NT2/D1 (cell line): ENCODE measurements at regions not wholly inside any gene's neighbourhood (a gene's known extent, or its start where the extent isn't known, plus 50 kb on each side); places are given as distances from the start of the nearest gene placed in this dataset.

Source experiments
- DNase-seq: peaks from one replicate; pipeline ENCODE4 v3.0.0-alpha.2; 2011; ENCODE audit warnings: low read depth, low spot score
- H3K27me3 ChIP-seq: 2 replicates; pipeline ENCODE4 v1.6.0; 2011; ENCODE audit warnings: mild to moderate bottlenecking; ENCODE audit not compliant: insufficient read length, insufficient read depth
- H3K36me3 ChIP-seq: 2 replicates; pipeline ENCODE4 v1.6.1; 2011; ENCODE audit warnings: mild to moderate bottlenecking, low read length, mixed read lengths; ENCODE audit not compliant: insufficient read depth, insufficient read length
- H3K4me1 ChIP-seq: 2 replicates; pipeline ENCODE4 v1.5.1; 2011; ENCODE audit not compliant: insufficient read depth, insufficient read length
- H3K4me3 ChIP-seq: 2 replicates; pipeline ENCODE4 v1.5.1; 2011; ENCODE audit warnings: low read depth; ENCODE audit not compliant: insufficient read length
- H3K9ac ChIP-seq: 2 replicates; pipeline ENCODE4 v1.6.0; 2011; ENCODE audit warnings: low read depth; ENCODE audit not compliant: insufficient read length
- H3K9me3 ChIP-seq: 2 replicates; pipeline ENCODE4 v1.5.1; 2011; ENCODE audit warnings: mild to moderate bottlenecking, low read length; ENCODE audit not compliant: insufficient read depth
- SUZ12 ChIP-seq: IDR thresholded peaks from 2 replicates; pipeline ENCODE4 v1.6.1; 2011; ENCODE audit not compliant: insufficient read length, insufficient read depth; ENCODE audit errors: extremely low read depth
- YY1 ChIP-seq: IDR thresholded peaks from 2 replicates; pipeline ENCODE4 v1.6.1; 2011; ENCODE audit not compliant: insufficient read length, insufficient read depth
- ZNF274 ChIP-seq: IDR thresholded peaks from 2 replicates; pipeline ENCODE4 v1.6.1; 2011; ENCODE audit warnings: mild to moderate bottlenecking, low read depth, low read length

DNA sequence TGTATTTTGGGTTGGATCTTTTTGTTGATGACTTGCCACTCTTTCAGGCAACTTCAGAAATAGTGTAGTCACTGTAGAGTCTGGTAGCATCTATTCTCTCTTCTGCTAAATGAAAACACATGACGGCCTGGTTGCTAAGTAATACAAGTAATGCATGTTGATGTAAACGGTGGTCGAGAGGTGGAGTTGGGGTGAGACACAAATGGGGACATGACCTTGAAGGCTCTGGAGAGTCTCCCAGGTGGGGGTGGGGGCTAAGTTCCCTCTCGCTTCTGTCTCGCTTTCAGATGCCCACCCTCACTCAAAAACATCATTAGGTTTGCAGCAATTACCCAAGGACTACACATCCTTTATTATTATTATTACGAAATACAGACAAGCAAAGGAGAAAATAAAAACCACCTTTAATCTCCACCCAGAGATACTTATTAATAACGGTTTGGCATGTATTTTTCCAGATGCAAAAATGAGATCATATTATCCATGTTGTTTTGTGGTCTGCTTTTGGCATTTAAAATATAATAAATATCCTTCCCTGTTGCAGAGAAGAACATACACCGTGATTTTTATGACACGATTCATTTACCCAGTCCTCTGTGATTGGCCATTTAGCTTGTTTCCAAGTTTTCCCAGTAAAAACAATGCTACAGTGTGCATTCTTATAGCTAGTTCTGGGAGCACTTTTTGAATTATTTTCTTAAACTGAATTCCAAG is 138.1 kb downstream of the MIS18A start:
- H3K9ac ChIP-seq = no peak overlapping the region
- H3K27me3 ChIP-seq = no peaks in the 10 kb centered on the region
- H3K9me3 ChIP-seq = peaks cover 12% of the 10 kb centered on the region; the same call in 1 of the 2 replicates
- DNase-seq = no peak
- peaks cover 3% of the 10 kb centered on the region for H3K4me1 ChIP-seq
- H3K4me3 ChIP-seq = no peak overlapping the region
- no peaks in the 10 kb centered on the region for H3K36me3 ChIP-seq
- TF ChIP-seq ZNF274 (no peak), SUZ12 (no peak), YY1 (no peak)

DNA sequence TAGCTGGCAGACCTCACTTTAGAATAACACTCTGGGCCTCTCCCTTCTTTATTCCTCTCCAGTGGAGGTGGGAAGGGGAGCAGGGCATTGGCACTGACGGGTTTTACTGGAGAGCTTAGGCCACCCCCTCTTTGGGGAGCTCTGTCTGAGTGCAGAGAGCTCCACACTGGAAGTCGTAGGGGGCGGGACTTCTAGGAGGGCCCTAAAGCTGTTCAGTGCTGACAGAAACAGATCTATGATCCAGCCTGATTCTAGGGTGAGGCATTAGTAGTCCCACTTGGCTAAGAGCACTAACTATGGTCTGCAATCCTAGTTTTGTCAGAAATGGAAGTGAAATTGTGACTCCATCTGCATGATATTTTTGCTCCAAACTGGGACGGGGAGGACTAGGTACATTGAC is 138.7 kb downstream of the MIS18A start:
- Histone ChIP-seq H3K9me3 (peaks cover 12% of the 10 kb centered on the region; the same call in 1 of the 2 replicates), H3K9ac (no peak overlapping the region), H3K27me3 (no peaks in the 10 kb centered on the region), H3K36me3 (no peaks in the 10 kb centered on the region), H3K4me3 (no peak overlapping the region), H3K4me1 (peaks cover 3% of the 10 kb centered on the region)
- no peak for TF ChIP-seq YY1
- TF ChIP-seq SUZ12 = no peak
- TF ChIP-seq ZNF274 = no peak
- DNase-seq = no peak

DNA sequence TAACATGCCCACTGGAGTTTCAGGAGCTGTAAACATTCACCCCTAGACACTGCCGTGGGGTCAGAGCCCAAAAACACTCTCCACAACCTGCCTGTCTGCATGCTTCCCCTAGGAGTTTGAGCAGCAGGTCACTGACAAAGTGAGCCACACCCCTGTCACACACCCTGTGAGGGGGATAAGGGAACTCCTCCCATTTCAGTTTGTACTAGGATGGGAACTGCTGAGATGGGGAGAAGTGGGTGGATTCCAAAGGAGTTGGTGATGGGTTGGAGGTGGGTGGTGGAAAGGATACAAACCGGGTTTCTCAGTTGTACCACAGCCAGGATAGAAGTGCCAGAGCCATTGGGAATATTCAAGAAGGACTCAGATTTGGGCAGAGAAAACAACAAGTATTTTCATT is 140.2 kb downstream of the MIS18A start:
- TF ChIP-seq YY1 (no peak), SUZ12 (no peak), ZNF274 (no peak)
- peaks cover 12% of the 10 kb centered on the region; the same call in 1 of the 2 replicates for H3K9me3 ChIP-seq
- no peak overlapping the region for H3K4me3 ChIP-seq
- no peaks in the 10 kb centered on the region for H3K27me3 ChIP-seq
- H3K4me1 ChIP-seq = peaks cover 6% of the 10 kb centered on the region
- no peak for DNase-seq
- H3K36me3 ChIP-seq = no peaks in the 10 kb centered on the region
- H3K9ac ChIP-seq = no peak overlapping the region

GRCh38 chr21:32137931-32138330 is 140.9 kb downstream of the MIS18A start:
- H3K27me3 ChIP-seq = no peaks in the 10 kb centered on the region
- no peak for DNase-seq
- TF ChIP-seq ZNF274 = no peak
- TF ChIP-seq YY1 = no peak
- no peak for TF ChIP-seq SUZ12
- H3K4me3 ChIP-seq = no peak overlapping the region
- peaks cover 6% of the 10 kb centered on the region for H3K4me1 ChIP-seq
- H3K9me3 ChIP-seq = peaks cover 12% of the 10 kb centered on the region; the same call in 1 of the 2 replicates
- no peak overlapping the region for H3K9ac ChIP-seq
- H3K36me3 ChIP-seq = no peaks in the 10 kb centered on the region

GRCh38 chr21:32137266-32137665 is 141.6 kb downstream of the MIS18A start:
- H3K4me3 ChIP-seq = no peak overlapping the region
- TF ChIP-seq YY1 (no peak), SUZ12 (no peak), ZNF274 (no peak)
- no peaks in the 10 kb centered on the region for H3K27me3 ChIP-seq
- peaks cover 12% of the 10 kb centered on the region; the same call in 1 of the 2 replicates for H3K9me3 ChIP-seq
- peaks cover 6% of the 10 kb centered on the region for H3K4me1 ChIP-seq
- H3K36me3 ChIP-seq = no peaks in the 10 kb centered on the region
- no peak for DNase-seq
- no peak overlapping the region for H3K9ac ChIP-seq

- Histone ChIP-seq H3K27me3 (no peaks in the 10 kb centered on the region), H3K4me3 (no peak overlapping the region), H3K36me3 (no peaks in the 10 kb centered on the region), H3K4me1 (peaks cover 6% of the 10 kb centered on the region), H3K9me3 (peaks cover 12% of the 10 kb centered on the region; the same call in 1 of the 2 replicates), H3K9ac (no peak overlapping the region)
- TF ChIP-seq ZNF274 (no peak), SUZ12 (no peak), YY1 (no peak)
- DNase-seq = no peak
Measured at GRCh38 chr21:32136546-32136945, 142.3 kb downstream of the MIS18A start.

DNA sequence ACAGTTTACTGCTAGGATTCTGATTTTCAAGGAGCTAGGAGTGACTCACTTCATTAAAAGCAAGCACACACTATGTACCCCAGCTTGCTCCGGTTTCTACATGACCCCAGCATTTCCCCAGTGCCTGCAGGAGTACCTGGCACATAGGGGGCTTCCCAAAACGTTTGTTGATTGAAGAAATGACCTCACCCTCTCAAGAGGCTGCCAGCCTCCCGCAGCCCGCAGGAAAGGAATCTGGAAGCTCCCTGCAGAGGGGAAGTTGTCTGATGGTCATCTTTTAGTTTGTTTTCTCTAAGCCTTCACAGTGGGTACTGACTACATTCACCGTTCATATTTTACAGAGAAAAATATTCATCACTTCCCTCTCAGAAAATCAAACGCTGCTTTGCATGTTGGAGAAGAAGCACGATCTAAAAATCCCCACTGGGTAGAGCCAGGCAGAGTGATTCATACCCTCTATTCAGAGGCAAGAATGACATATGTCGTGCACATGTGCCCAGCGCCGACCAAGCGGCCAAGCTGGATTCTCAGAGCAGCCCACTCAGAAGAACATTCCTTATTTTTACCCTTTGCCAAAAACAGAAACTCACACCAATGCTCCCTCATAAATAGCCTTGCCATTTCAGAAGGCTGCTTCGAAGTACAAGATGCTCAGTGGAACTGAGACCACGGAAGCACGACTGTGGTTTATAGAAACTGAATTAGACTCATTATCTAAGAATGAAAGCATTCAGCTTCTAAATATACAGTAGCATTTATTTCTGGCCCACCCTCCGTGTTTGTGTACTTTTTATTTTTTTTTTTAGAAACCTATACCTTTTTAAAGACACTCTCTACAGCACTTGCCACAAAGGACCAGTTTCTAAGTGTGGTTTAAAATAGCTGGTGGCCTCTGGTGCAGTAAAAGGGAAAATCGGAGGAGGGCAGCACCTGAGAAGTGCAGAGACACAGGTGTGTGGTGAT is 143.2 kb downstream of the MIS18A start:
- H3K4me3 ChIP-seq = no peak overlapping the region

More for the DNA sequence above, 143.2 kb downstream of the MIS18A start:
- Histone ChIP-seq H3K9me3 (peaks cover 12% of the 10 kb centered on the region; the same call in 1 of the 2 replicates), H3K9ac (no peak overlapping the region), H3K36me3 (no peaks in the 10 kb centered on the region), H3K4me1 (peaks cover 6% of the 10 kb centered on the region), H3K27me3 (no peaks in the 10 kb centered on the region)
- TF ChIP-seq SUZ12 (no peak), YY1 (no peak), ZNF274 (no peak)
- no peak for DNase-seq
